Caki2 (cell line): ENCODE measurements at regions not wholly inside any gene's neighbourhood (a gene's known extent, or its start where the extent isn't known, plus 50 kb on each side); places are given as distances from the start of the nearest gene placed in this dataset.

ENCODE experiments used
- DNase-seq: peaks from one replicate; pipeline ENCODE4 v3.0.0-alpha.2; 2015; ENCODE audit warnings: low read depth
- in situ Hi-C: cut with HindIII; loops from 2 replicates; pipeline ENCODE4 v1.10.0; 2016; ENCODE audit warnings: low sequenced_read_pairs, low pct_unique_long_range_greater_than_20kb, mixed read lengths

GRCh38 chr5:6806668-6807067 lies 93.4 kb downstream of the TENT4A start:
- in situ Hi-C loops, result no loop called here

GRCh38 chr5:6808462-6808861 lies 95.2 kb downstream of the TENT4A start:
- no peak for DNase-seq
- in situ Hi-C loops, result no loop called here

More at GRCh38 chr5:6806668-6807067, 93.4 kb downstream of the TENT4A start:
- DNase-seq, result no peak

GRCh38 chr5:6810641-6811405 lies 97.6 kb downstream of the TENT4A start:
- in situ Hi-C loops, result no loop called here
- no peak for DNase-seq

- DNase-seq, result no peak
- in situ Hi-C loops, result no loop called here
These were observed 98.9 kb downstream of the TENT4A start for GRCh38 chr5:6812091-6812490.

GRCh38 chr5:6812800-6813731 lies 99.8 kb downstream of the TENT4A start:
- DNase-seq, result no peak
- in situ Hi-C loops, result no loop called here

- DNase-seq, result no peak
- in situ Hi-C loops, result no loop called here
These were observed 101.6 kb downstream of the TENT4A start for GRCh38 chr5:6814816-6815215.

- in situ Hi-C loops, result no loop called here
These were observed 105.6 kb downstream of the TENT4A start for GRCh38 chr5:6818594-6819511.

GRCh38 chr5:6819521-6819920 lies 106.3 kb downstream of the TENT4A start:
- no peak for DNase-seq
- in situ Hi-C loops, result no loop called here

More at GRCh38 chr5:6818594-6819511, 105.6 kb downstream of the TENT4A start:
- DNase-seq, result no peak

- DNase-seq, result peak; percentile 29
These were observed 107.7 kb downstream of the TENT4A start for GRCh38 chr5:6820851-6821479.

GRCh38 chr5:6822068-6822467 lies 108.8 kb downstream of the TENT4A start:
- in situ Hi-C loops, result no loop called here
- no peak for DNase-seq

More at GRCh38 chr5:6820851-6821479, 107.7 kb downstream of the TENT4A start:
- in situ Hi-C loops, result no loop called here

- DNase-seq, result no peak
- in situ Hi-C loops, result no loop called here
These were observed 109.5 kb downstream of the TENT4A start for GRCh38 chr5:6822556-6823343.

- DNase-seq, result no peak
- in situ Hi-C loops, result no loop called here
These were observed 110.8 kb downstream of the TENT4A start for GRCh38 chr5:6823996-6824395.

- no peak for DNase-seq
- in situ Hi-C loops, result no loop called here
These were observed 112.5 kb downstream of the TENT4A start for GRCh38 chr5:6825678-6826244.

GRCh38 chr5:6826756-6827155 lies 113.5 kb downstream of the TENT4A start:
- in situ Hi-C loops, result no loop called here
- DNase-seq, result no peak

GRCh38 chr5:6827526-6828219 lies 114.4 kb downstream of the TENT4A start:
- no peak for DNase-seq
- in situ Hi-C loops, result no loop called here

- in situ Hi-C loops, result no loop called here
- DNase-seq, result peak; percentile 3
These were observed 116.0 kb downstream of the TENT4A start for GRCh38 chr5:6829150-6829784.
